IMR-90 (cell line): ENCODE measurements at regions not wholly inside any gene's neighbourhood (a gene's known extent, or its start where the extent isn't known, plus 50 kb on each side); places are given as distances from the start of the nearest gene placed in this dataset.
A peak's percentile ranks its signal among the peaks of the same experiment; 100 is the strongest.

Experiments
- ATAC-seq: fragments of 200-7000 bp; cut with Tn5 transposase; 2 replicates; pipeline ENCODE4 v1.9.1; 2020; ENCODE audit warnings: low read depth, mild to moderate bottlenecking, moderate library complexity
- BruUV-seq: library from RNA; stranded (reverse); fragments of 400-500 nt; replicated peaks from 2 replicates; lab custom pipeline; 2021; lab: Mats Ljungman, UMichigan
- CTCF ChIA-PET: fragments of 300-600 bp; formaldehyde crosslinking; extraction: SDS; loops from one replicate; lab custom pipeline; 2021; ENCODE audit warnings: antibody characterized with exemption; lab: Yijun Ruan, JAX
- POLR2A ChIA-PET: fragments of 300-600 bp; sonication (Branson Sonifier 250); formaldehyde crosslinking; loops from one replicate; lab custom pipeline; 2022; ENCODE audit warnings: antibody characterized with exemption; ENCODE audit not compliant: unreplicated experiment; lab: Charles Lee
- DNase-seq: peaks from one replicate; pipeline ENCODE4 v3.0.0; 2013
- H2AFZ ChIP-seq: replicated peaks from 2 replicates; pipeline ENCODE3; 2013; ENCODE audit warnings: low read length, mild to moderate bottlenecking; ENCODE audit not compliant: poor library complexity
- H2AK5ac ChIP-seq: 2 replicates; pipeline ENCODE4 v1.6.1; 2013; ENCODE audit warnings: low read depth, low read length, inconsistent platforms
- H2AK9ac ChIP-seq: replicated peaks from 2 replicates; pipeline ENCODE3; 2013; ENCODE audit warnings: mild to moderate bottlenecking, low read depth, low read length, moderate library complexity; ENCODE audit not compliant: poor library complexity
- H2BK120ac ChIP-seq: 2 replicates; pipeline ENCODE4 v1.6.1; 2013; ENCODE audit warnings: low read depth, low read length, inconsistent platforms
- H2BK15ac ChIP-seq: 3 replicates; pipeline ENCODE4 v1.6.1; 2013; ENCODE audit warnings: low read depth, low read length, inconsistent platforms
- H2BK20ac ChIP-seq: 2 replicates; pipeline ENCODE4 v1.6.1; 2013; ENCODE audit warnings: low read depth, mild to moderate bottlenecking, inconsistent platforms, low read length, moderate library complexity
- H2BK5ac ChIP-seq: 2 replicates; pipeline ENCODE4 v1.6.1; 2013; ENCODE audit warnings: mild to moderate bottlenecking, low read depth, low read length, inconsistent platforms; ENCODE audit not compliant: poor library complexity, severe bottlenecking
- H3K14ac ChIP-seq: replicated peaks from 2 replicates; pipeline ENCODE4 v1.6.1; 2013; ENCODE audit warnings: low read depth, low read length, inconsistent platforms
- H3K18ac ChIP-seq: 2 replicates; pipeline ENCODE4 v1.6.1; 2013; ENCODE audit warnings: low read depth, low read length, control low read depth
- H3K23ac ChIP-seq: 2 replicates; pipeline ENCODE4 v1.6.1; 2013; ENCODE audit warnings: low read depth, low read length, inconsistent platforms
- H3K27ac ChIP-seq: 2 replicates; pipeline ENCODE4 v1.5.1; 2013; ENCODE audit warnings: mild to moderate bottlenecking, control low read depth, low read length; ENCODE audit not compliant: insufficient read depth
- H3K27me3 ChIP-seq: 2 replicates; pipeline ENCODE4 v1.6.1; 2013; ENCODE audit warnings: low read length; ENCODE audit not compliant: control insufficient read depth, insufficient read depth
- H3K36me3 ChIP-seq: 2 replicates; pipeline ENCODE4 v1.6.1; 2013; ENCODE audit warnings: low read length, mixed read lengths; ENCODE audit not compliant: control insufficient read depth, insufficient read depth
- H3K4ac ChIP-seq: 2 replicates; pipeline ENCODE4 v1.6.1; 2013; ENCODE audit warnings: low read depth, low read length, inconsistent platforms
- H3K4me1 ChIP-seq: 2 replicates; pipeline ENCODE4 v1.6.1; 2013; ENCODE audit warnings: low read length, mixed read lengths; ENCODE audit not compliant: control insufficient read depth, insufficient read depth
- H3K4me2 ChIP-seq: 2 replicates; pipeline ENCODE4 v1.6.1; 2013; ENCODE audit warnings: low read depth, mild to moderate bottlenecking, control low read depth, low read length, moderate library complexity
- H3K4me3 ChIP-seq: 2 replicates; pipeline ENCODE4 v1.5.1; 2013; ENCODE audit warnings: low read depth, mild to moderate bottlenecking, control low read depth, low read length, moderate library complexity; ENCODE audit not compliant: insufficient read depth
- H3K56ac ChIP-seq: 2 replicates; pipeline ENCODE4 v1.6.1; 2013; ENCODE audit warnings: low read length, inconsistent platforms; ENCODE audit not compliant: insufficient read depth; ENCODE audit errors: extremely low read depth
- H3K79me1 ChIP-seq, 2 experiments: 2 replicates each; pipeline ENCODE4 v1.6.1; 2013; ENCODE audit warnings: low read length in 2 of 2, inconsistent platforms in 1 of 2, low read depth in 1 of 2
- H3K9ac ChIP-seq: 2 replicates; pipeline ENCODE4 v1.6.1; 2013; ENCODE audit warnings: low read depth, low read length, control low read depth
- H3K9me1 ChIP-seq: 2 replicates; pipeline ENCODE4 v1.6.1; 2013; ENCODE audit warnings: low read length, inconsistent platforms; ENCODE audit not compliant: insufficient read depth
- H3K9me3 ChIP-seq: 2 replicates; pipeline ENCODE4 v1.6.1; 2013; ENCODE audit warnings: low read length; ENCODE audit not compliant: control insufficient read depth, insufficient read depth
- H4K20me1 ChIP-seq: 2 replicates; pipeline ENCODE4 v1.6.1; 2013; ENCODE audit warnings: low read length, inconsistent platforms; ENCODE audit not compliant: insufficient read depth
- H4K5ac ChIP-seq: 2 replicates; pipeline ENCODE4 v1.6.1; 2013; ENCODE audit warnings: mild to moderate bottlenecking, low read depth, low read length, control low read depth
- H4K8ac ChIP-seq, 2 experiments: 2 replicates each; pipeline ENCODE4 v1.6.1; 2013; ENCODE audit warnings: low read depth in 2 of 2, low read length in 2 of 2, control low read depth in 1 of 2, inconsistent platforms in 1 of 2
- H4K91ac ChIP-seq: 2 replicates; pipeline ENCODE4 v1.6.1; 2013; ENCODE audit warnings: low read depth, low read length, inconsistent platforms; ENCODE audit not compliant: insufficient read depth
- BHLHE40 ChIP-seq: fragments of 150-350 bp; IDR thresholded peaks from 2 replicates; pipeline ENCODE4 v1.6.1; 2016; ENCODE audit warnings: mild to moderate bottlenecking, low read depth, low read length
- CEBPB ChIP-seq: IDR thresholded peaks from 2 replicates; pipeline ENCODE4 v1.6.1; 2012; ENCODE audit warnings: low read depth, low read length, improper control_type of control experiment
- CHD1 ChIP-seq: IDR thresholded peaks from 2 replicates; pipeline ENCODE4 v1.6.1; 2012; ENCODE audit warnings: low read depth, low read length, improper control_type of control experiment
- FOS ChIP-seq: fragments of 150-350 bp; IDR thresholded peaks from 2 replicates; pipeline ENCODE4 v1.6.1; 2016; ENCODE audit warnings: low read depth, low read length
- MAZ ChIP-seq: IDR thresholded peaks from 2 replicates; pipeline ENCODE4 v1.6.1; 2012; ENCODE audit warnings: low read depth, mild to moderate bottlenecking, low read length, improper control_type of control experiment, moderate library complexity, borderline replicate concordance
- MXI1 ChIP-seq: IDR thresholded peaks from 2 replicates; pipeline ENCODE4 v1.6.1; 2012; ENCODE audit warnings: low read depth, mild to moderate bottlenecking, low read length, moderate library complexity, borderline replicate concordance
- RAD21 ChIP-seq: IDR thresholded peaks from 2 replicates; pipeline ENCODE4 v1.6.1; 2012; ENCODE audit warnings: low read length, improper control_type of control experiment
- SMC3 ChIP-seq: fragments of 150-350 bp; IDR thresholded peaks from 2 replicates; pipeline ENCODE4 v1.6.1; 2016; ENCODE audit warnings: low read depth, mild to moderate bottlenecking, antibody characterized with exemption, low read length, moderate library complexity
- WGBS, 2 experiments: methylation state at CpG; one replicate each; pipeline versions ENCODE4 v1.1.5 to v1.1.7; 2013; ENCODE audit warnings: missing lambda C conversion rate in 2 of 2; ENCODE audit not compliant: insufficient read length in 1 of 2; ENCODE audit errors: extremely low coverage in 2 of 2; 5-methylcytosine and 5-hydroxymethylcytosine counted together
- dilution Hi-C: fragments of 300-500 bp; cut with HindIII; formaldehyde crosslinking; loops from one replicate; pipeline ENCODE4 v1.14.3; 2018; ENCODE audit warnings: low sequenced_read_pairs; ENCODE audit not compliant: unreplicated experiment
- in situ Hi-C: fragments of 300-500 bp; cut with MboI; formaldehyde crosslinking; loops from 3 replicates; pipeline ENCODE4 v1.14.3; 2019; ENCODE audit warnings: low sequenced_read_pairs, inconsistent platforms, mixed read lengths
- intact Hi-C: fragments of 100-400 bp; cut with micrococcal nuclease; formaldehyde crosslinking; loops from 2 replicates; pipeline ENCODE4 v1.10.0; 2022
- TF ChIP-seq, protein P1 (sequence below): fragments of 150-350 bp; IDR thresholded peaks from 2 replicates; pipeline ENCODE4 v1.6.1; 2017; ENCODE audit warnings: mild to moderate bottlenecking, antibody characterized with exemption, low read length, low read depth
- TF ChIP-seq, protein P2 (sequence below): fragments of 150-350 bp; IDR thresholded peaks from 2 replicates; pipeline ENCODE4 v1.6.1; 2016; ENCODE audit warnings: low read depth, mild to moderate bottlenecking, low read length, moderate library complexity, borderline replicate concordance

DNA sequence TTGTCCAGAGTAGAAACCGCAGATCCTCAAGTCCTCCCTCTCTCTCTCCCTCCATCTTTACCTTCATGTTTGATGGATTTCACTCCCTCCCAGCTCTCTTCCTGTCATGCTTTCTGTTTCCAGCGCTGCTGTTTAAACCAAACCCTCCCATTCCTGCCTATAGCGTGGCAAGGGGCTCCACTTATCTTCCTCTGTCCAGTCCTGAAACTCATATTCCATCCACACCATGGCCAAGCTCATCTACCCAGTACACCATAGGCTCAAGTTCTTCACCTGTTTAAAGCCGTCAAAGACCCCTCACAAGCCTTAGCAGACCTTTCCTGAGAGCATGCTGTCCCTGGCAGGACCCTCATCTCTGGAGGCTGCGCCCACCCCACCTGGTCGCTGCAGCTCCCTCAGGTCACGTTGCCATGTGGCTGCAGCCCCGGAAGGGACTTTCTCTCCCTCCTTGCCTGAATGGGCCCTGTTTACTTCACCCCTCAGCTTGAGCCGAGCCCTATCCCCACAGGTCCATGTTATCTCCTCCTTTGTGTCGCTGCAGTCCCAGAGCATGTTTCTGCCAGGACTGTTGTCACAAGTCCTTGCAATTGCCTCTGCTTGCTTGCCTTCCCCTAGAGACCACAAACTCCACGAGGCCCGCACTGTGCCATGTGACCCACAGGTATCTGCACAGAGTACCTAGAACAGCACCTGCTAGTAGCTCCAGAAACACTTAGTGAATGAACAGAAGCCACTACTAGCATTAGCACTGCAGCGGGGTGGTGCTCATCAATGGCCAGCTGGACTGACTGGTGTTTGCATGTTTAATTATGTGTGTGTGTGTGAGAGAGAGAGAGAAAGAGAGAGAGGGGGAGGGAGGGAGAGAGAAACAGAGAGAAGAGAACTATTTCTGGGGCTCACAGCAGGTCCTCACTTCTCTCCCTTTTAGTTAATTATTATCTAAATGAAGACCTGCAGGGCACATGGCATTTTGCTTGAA lies 149.4 kb upstream of the SNX19 start:
- Histone ChIP-seq H3K4ac (no peak overlapping the region), H3K23ac (no peak overlapping the region), H3K27me3 (peaks cover 2% of the 10 kb centered on the region; the same call in 1 of the 2 replicates), H2AK9ac (no peak overlapping the region), H3K56ac (no peak overlapping the region), H2AFZ (peak overlapping the region; percentile 34), H2BK120ac (no peak overlapping the region; the same call in 1 of the 2 replicates), H3K9me1 (no peaks in the 10 kb centered on the region), H2BK5ac (no peak overlapping the region), H4K20me1 (no peaks in the 10 kb centered on the region), H3K14ac (no peak overlapping the region), H3K27ac (no peak overlapping the region), H3K36me3 (no peaks in the 10 kb centered on the region), H3K9ac (no peak overlapping the region), H3K4me3 (no peak overlapping the region), H3K4me1 (no peaks in the 10 kb centered on the region), H3K18ac (no peak overlapping the region), H3K79me1 (no peaks in the 10 kb centered on the region), H4K8ac (no peak overlapping the region), H3K9me3 (no peaks in the 10 kb centered on the region), H4K91ac (no peak overlapping the region), H2BK15ac (no peak overlapping the region), H3K4me2 (no peak overlapping the region), H2BK20ac (no peak overlapping the region), H2AK5ac (no peak overlapping the region), H4K5ac (no peak overlapping the region)
- ATAC-seq (no peak), DNase-seq (no peak)
- ChIA-PET CTCF (interaction anchor here (1.0 to 3.5 kb wide), 8 partner anchors 8 to 609 kb away, joined by 3 to 30 read pairs (median 4); no protein-coding TSS in a partner anchor), POLR2A (no interaction called here)
- no TSS peak for BruUV-seq
- TF ChIP-seq CHD1: no peak
- no peak for TF ChIP-seq RAD21
- no peak for TF ChIP-seq SMC3
- TF ChIP-seq MXI1: no peak
- TF ChIP-seq, protein P1, sequence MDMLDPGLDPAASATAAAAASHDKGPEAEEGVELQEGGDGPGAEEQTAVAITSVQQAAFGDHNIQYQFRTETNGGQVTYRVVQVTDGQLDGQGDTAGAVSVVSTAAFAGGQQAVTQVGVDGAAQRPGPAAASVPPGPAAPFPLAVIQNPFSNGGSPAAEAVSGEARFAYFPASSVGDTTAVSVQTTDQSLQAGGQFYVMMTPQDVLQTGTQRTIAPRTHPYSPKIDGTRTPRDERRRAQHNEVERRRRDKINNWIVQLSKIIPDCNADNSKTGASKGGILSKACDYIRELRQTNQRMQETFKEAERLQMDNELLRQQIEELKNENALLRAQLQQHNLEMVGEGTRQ: no peak
- TF ChIP-seq BHLHE40: no peak
- no peak for TF ChIP-seq MAZ
- TF ChIP-seq, protein P2, sequence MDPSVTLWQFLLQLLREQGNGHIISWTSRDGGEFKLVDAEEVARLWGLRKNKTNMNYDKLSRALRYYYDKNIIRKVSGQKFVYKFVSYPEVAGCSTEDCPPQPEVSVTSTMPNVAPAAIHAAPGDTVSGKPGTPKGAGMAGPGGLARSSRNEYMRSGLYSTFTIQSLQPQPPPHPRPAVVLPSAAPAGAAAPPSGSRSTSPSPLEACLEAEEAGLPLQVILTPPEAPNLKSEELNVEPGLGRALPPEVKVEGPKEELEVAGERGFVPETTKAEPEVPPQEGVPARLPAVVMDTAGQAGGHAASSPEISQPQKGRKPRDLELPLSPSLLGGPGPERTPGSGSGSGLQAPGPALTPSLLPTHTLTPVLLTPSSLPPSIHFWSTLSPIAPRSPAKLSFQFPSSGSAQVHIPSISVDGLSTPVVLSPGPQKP: no peak
- TF ChIP-seq CEBPB: no peak
- TF ChIP-seq FOS: no peak
- dilution Hi-C loops (no loop called here), intact Hi-C loops (loop anchor here (10.0 kb wide), 1 partner anchor 329 kb away; no protein-coding TSS in a partner anchor), in situ Hi-C loops (loop anchor here (10.0 to 25.0 kb wide), 3 partner anchors 149 to 609 kb away; no protein-coding TSS in a partner anchor)
- WGBS, 2 experiments: 78% methylated on average over 5 of the region's 13 CpGs; no CpG with 5 or more reads in 1 of the 2 experiments
